Ovary (tissue), 7 donors: ENCODE measurements at regions not wholly inside any gene's neighbourhood (a gene's known extent, or its start where the extent isn't known, plus 50 kb on each side); places are given as distances from the start of the nearest gene placed in this dataset.

Experiments used
- DNase-seq, 5 donors: peaks; one replicate each; pipeline ENCODE4 v3.0.0-alpha.2; 2019 to 2020
- H3K27ac ChIP-seq, 2 donors: fragments of 200-600 bp; one replicate each; pipeline versions ENCODE4 v1.5.1 to v1.8.0; 2019 to 2022
- H3K27me3 ChIP-seq: fragments of 200-600 bp; one replicate; pipeline ENCODE4 v1.8.0; 2022
- H3K36me3 ChIP-seq: fragments of 200-600 bp; sonication (generic); one replicate; pipeline ENCODE4 v1.5.1; 2019
- H3K4me1 ChIP-seq: one replicate; pipeline ENCODE4 v1.8.1; 2013; ENCODE audit warnings: mild to moderate bottlenecking, moderate library complexity; ENCODE audit not compliant: insufficient read depth
- H3K4me3 ChIP-seq: fragments of 200-600 bp; sonication (generic); one replicate; pipeline ENCODE4 v1.5.1; 2017
- H3K9me3 ChIP-seq, 2 donors: fragments of 200-600 bp in 1 of 2; sonication (generic) in 1 of 2; one replicate each; pipeline versions ENCODE4 v1.5.1 to v1.8.1; 2013 to 2019; ENCODE audit warnings: mild to moderate bottlenecking in 1 of 2, moderate library complexity in 1 of 2
- CTCF ChIP-seq, 3 donors: fragments of 450-650 bp in 2 of 3; fragments of 200-600 bp in 1 of 3; IDR thresholded peaks; one replicate each; pipeline versions ENCODE4 v1.5.1 to v1.8.0; 2016 to 2022; ENCODE audit warnings: antibody characterized with exemption in 3 of 3, mild to moderate bottlenecking in 1 of 3
- EP300 ChIP-seq: sonication (generic); formaldehyde crosslinking; IDR thresholded peaks from one replicate; pipeline ENCODE4 v1.6.1; 2017; ENCODE audit warnings: antibody characterized with exemption
- POLR2A ChIP-seq: fragments of 450-650 bp; IDR thresholded peaks from one replicate; pipeline ENCODE4 v1.6.1; 2017; ENCODE audit warnings: antibody characterized with exemption, mild to moderate bottlenecking, moderate library complexity
- WGBS, 3 donors: extraction: QIAGEN DNeasy Blood & Tissue Kit in 1 of 3; methylation state at CpG; one replicate each; pipeline versions ENCODE4 v1.1.5 to v1.1.7; 2013 to 2017; 5-methylcytosine and 5-hydroxymethylcytosine counted together
- intact Hi-C, 4 donors: fragments of 100-400 bp; cut with DNase I; formaldehyde crosslinking; loops; one replicate each; pipeline versions ENCODE4 v1.11.0 to v1.15.1; 2022 to 2023
- donor health status: DM: no; HTN: no; CAD: no; lungs with moderate emphysema.
- donor health status: DM: no; HTN: no; CAD: no.
- donor health status: Bipolar disorder and iron deficiency.
- donor health status: DM: no; HTN: no; CAD: no.
- donor health status: DM: yes; HTN: yes; CAD: no.

DNA sequence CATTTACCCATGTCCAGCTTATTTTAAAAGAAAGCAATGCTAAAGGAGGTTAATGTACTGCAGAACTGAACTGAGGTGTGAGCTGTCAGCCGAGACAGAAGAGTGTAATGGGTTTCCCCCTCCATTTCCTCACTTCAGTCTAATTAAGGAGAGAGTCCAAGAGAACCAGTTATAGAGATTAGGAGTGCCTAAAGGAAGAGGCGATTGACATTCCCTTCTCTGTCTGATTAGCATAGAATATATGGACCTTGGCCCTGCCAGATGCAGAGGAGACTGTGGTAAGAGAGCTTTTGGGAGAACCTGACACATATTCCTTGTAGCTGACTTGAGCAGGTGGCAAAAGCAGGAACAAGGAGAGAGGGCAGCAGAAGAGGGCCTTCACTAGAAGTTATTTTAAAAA is 137.5 kb upstream of the INPP4B start:
- DNase-seq = no peak
- Histone ChIP-seq H3K9me3 (no peaks in the 10 kb centered on the region), H3K36me3 (no peaks in the 10 kb centered on the region), H3K4me1 (no peaks in the 10 kb centered on the region), H3K27ac (no peak overlapping the region), H3K4me3 (no peak overlapping the region), H3K27me3 (no peaks in the 10 kb centered on the region)
- intact Hi-C loops = no loop called here
- no peak for TF ChIP-seq POLR2A
- TF ChIP-seq CTCF (IDR thresholded peaks at IDR 0.05) = no peak
- no peak for TF ChIP-seq EP300
- WGBS, 3 donors = 64 to 69% (median 65%) methylated on average over 2 of the region's 2 CpGs

- H3K27ac ChIP-seq = no peak overlapping the region
- no peak overlapping the region for H3K4me3 ChIP-seq
- WGBS, 3 donors = 56 to 62% (median 59%) methylated on average over 3 of the region's 3 CpGs
- no peaks in the 10 kb centered on the region for H3K36me3 ChIP-seq
- intact Hi-C loops = no loop called here
- no peaks in the 10 kb centered on the region for H3K9me3 ChIP-seq
- no peak for DNase-seq
- H3K27me3 ChIP-seq = no peaks in the 10 kb centered on the region
- H3K4me1 ChIP-seq = no peaks in the 10 kb centered on the region
- no peak for TF ChIP-seq CTCF (IDR thresholded peaks at IDR 0.05)
- no peak for TF ChIP-seq POLR2A
- no peak for TF ChIP-seq EP300
Measured at GRCh38 chr4:142984871-142985585, 138.9 kb upstream of the INPP4B start.

GRCh38 chr4:143016171-143016570 is 168.5 kb upstream of the USP38 start:
- Histone ChIP-seq H3K27ac (no peak overlapping the region), H3K36me3 (no peaks in the 10 kb centered on the region), H3K4me1 (no peaks in the 10 kb centered on the region), H3K4me3 (no peak overlapping the region), H3K9me3 (no peaks in the 10 kb centered on the region), H3K27me3 (no peaks in the 10 kb centered on the region)
- WGBS, 3 donors = 57 to 62% (median 58%) methylated on average over 5 of the region's 5 CpGs
- intact Hi-C loops = loop anchor here in 1 of 4 donors (2.0 kb wide), 1 partner anchor 17 kb away; no protein-coding TSS in a partner anchor
- TF ChIP-seq EP300 = no peak
- TF ChIP-seq CTCF (IDR thresholded peaks at IDR 0.05) = no peak
- TF ChIP-seq POLR2A = no peak
- no peak for DNase-seq

DNA sequence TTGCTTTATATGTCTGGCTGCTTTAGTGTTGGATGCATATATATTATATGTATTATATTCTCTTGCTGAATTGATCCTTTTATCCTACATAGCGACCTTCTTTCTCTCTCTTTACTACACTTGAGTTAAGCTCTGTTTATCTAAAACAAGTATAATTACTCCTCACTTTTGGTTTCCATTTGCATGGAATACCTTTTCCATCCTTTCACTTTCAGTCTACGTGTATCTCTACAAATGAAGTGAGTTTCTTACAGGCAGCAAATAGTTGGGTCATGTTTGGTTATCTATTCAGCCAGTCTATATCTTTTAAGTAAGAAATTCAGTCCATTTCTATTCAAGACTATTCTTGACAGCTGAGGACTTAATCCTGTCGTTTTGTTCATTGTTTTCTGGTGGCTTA is 167.5 kb upstream of the USP38 start:
- DNase-seq = no peak

More for the DNA sequence above, 167.5 kb upstream of the USP38 start:
- Histone ChIP-seq H3K36me3 (no peaks in the 10 kb centered on the region), H3K4me3 (no peak overlapping the region), H3K9me3 (no peaks in the 10 kb centered on the region), H3K27me3 (no peaks in the 10 kb centered on the region), H3K27ac (no peak overlapping the region), H3K4me1 (no peaks in the 10 kb centered on the region)
- WGBS, 3 donors = 61 to 69% (median 63%) methylated on average over 3 of the region's 3 CpGs
- intact Hi-C loops = loop anchor here in 1 of 4 donors (2.0 kb wide), 1 partner anchor 16 kb away; no protein-coding TSS in a partner anchor
- no peak for TF ChIP-seq CTCF (IDR thresholded peaks at IDR 0.05)
- TF ChIP-seq EP300 = no peak
- TF ChIP-seq POLR2A = no peak
